A549 (cell line): ENCODE measurements at regions not wholly inside any gene's neighbourhood (a gene's known extent, or its start where the extent isn't known, plus 50 kb on each side); places are given as distances from the start of the nearest gene placed in this dataset.

Experiments used
- ATAC-seq, 2 experiments: fragments of 200-7000 bp in 1 of 2; fragments of >200 bp in 1 of 2; cut with Nextera tagmentation in 1 of 2; cut with Tn5 transposase in 1 of 2; 3 replicates each; pipeline versions ENCODE4 v1.8.0 to v1.9.1; 2018 to 2020; ENCODE audit warnings: mild to moderate bottlenecking in 1 of 2, moderate library complexity in 1 of 2
- CTCF ChIA-PET: fragments of 300-600 bp; sonication (Branson Sonifier 250); formaldehyde crosslinking; extraction: SDS; loops from one replicate; lab custom pipeline; 2021; ENCODE audit warnings: antibody characterized with exemption, inconsistent platforms; lab: Yijun Ruan, JAX
- POLR2A ChIA-PET: fragments of 350-600 bp; formaldehyde crosslinking; extraction: SDS; loops from one replicate; lab custom pipeline; 2021; ENCODE audit warnings: antibody characterized with exemption, inconsistent platforms; lab: Yijun Ruan, JAX
- DNase-seq, 2 experiments: peaks; one replicate each; pipeline versions ENCODE4 v3.0.0 to v3.0.0-alpha.2; 2011 to 2016; ENCODE audit warnings: low read depth in 1 of 2, low spot score in 1 of 2
- FAIRE-seq: peaks from 2 replicates; lab custom pipeline; 2011; peaks lifted over from hg19 to GRCh38; lab: Jason Lieb, UNC
- H3K27ac ChIP-seq, 2 experiments: fragments of >200 bp; sonication (Bioruptor Twin); formaldehyde crosslinking; 3 replicates each; pipeline ENCODE4 v1.5.1; 2016 to 2017
- H3K4me1 ChIP-seq: fragments of >200 bp; sonication (Bioruptor Twin); formaldehyde crosslinking; 3 replicates; pipeline ENCODE4 v1.6.1; 2016
- H3K4me2 ChIP-seq: fragments of >200 bp; sonication (Bioruptor Twin); formaldehyde crosslinking; 3 replicates; pipeline ENCODE4 v1.6.1; 2016
- H3K4me3 ChIP-seq: fragments of >200 bp; sonication (Bioruptor Twin); formaldehyde crosslinking; 3 replicates; pipeline ENCODE4 v1.5.1; 2016
- H3K9me3 ChIP-seq: fragments of >200 bp; sonication (Bioruptor Twin); formaldehyde crosslinking; 3 replicates; pipeline ENCODE4 v1.6.1; 2016
- BHLHE40 ChIP-seq: IDR thresholded peaks from 2 replicates; pipeline ENCODE4 v1.6.1; 2012; ENCODE audit warnings: low read depth, low read length, inconsistent platforms
- CBX8 ChIP-seq: fragments of 200-600 bp; sonication (generic); IDR thresholded peaks from 2 replicates; pipeline ENCODE4 v1.6.1; 2016
- CHD2 ChIP-seq: fragments of 150-350 bp; IDR thresholded peaks from 2 replicates; pipeline ENCODE4 v1.6.1; 2014; ENCODE audit warnings: low read length; ENCODE audit not compliant: partially characterized antibody
- EHMT2 ChIP-seq: fragments of 200-600 bp; sonication (generic); IDR thresholded peaks from 2 replicates; pipeline ENCODE4 v1.6.1; 2016; ENCODE audit warnings: antibody characterized with exemption, low read depth, mild to moderate bottlenecking, moderate library complexity
- ESRRA ChIP-seq: fragments of 150-350 bp; IDR thresholded peaks from 2 replicates; pipeline ENCODE4 v1.6.1; 2014; ENCODE audit warnings: mild to moderate bottlenecking, low read length, borderline replicate concordance
- FOSL2 ChIP-seq, 2 experiments: fragments of 450-650 bp in 1 of 2; fragments of >200 bp in 1 of 2; sonication (Bioruptor Twin) in 1 of 2; formaldehyde crosslinking; IDR thresholded peaks; 2 replicates each; pipeline versions ENCODE4 v1.5.0 to v1.6.1; 2016 to 2020; ENCODE audit warnings: mild to moderate bottlenecking in 1 of 2, moderate library complexity in 1 of 2
- FOXS1 ChIP-seq: fragments of 250-450 bp; sonication (Bioruptor Pico); IDR thresholded peaks from 2 replicates; pipeline ENCODE4 v1.5.0; 2020; ENCODE audit warnings: mild to moderate bottlenecking, moderate library complexity
- HEYL ChIP-seq: fragments of 250-450 bp; sonication (Bioruptor Pico); IDR thresholded peaks from 2 replicates; pipeline ENCODE4 v1.8.0; 2021; ENCODE audit warnings: mild to moderate bottlenecking, moderate library complexity
- HOXB13 ChIP-seq: fragments of 250-450 bp; sonication (Bioruptor Pico); IDR thresholded peaks from 2 replicates; pipeline ENCODE4 v1.5.0; 2020; ENCODE audit warnings: low read depth, mild to moderate bottlenecking, moderate library complexity
- MAFK ChIP-seq: fragments of 450-650 bp; IDR thresholded peaks from 2 replicates; pipeline ENCODE4 v1.6.1; 2014; ENCODE audit not compliant: partially characterized antibody
- MAZ ChIP-seq: fragments of 150-350 bp; IDR thresholded peaks from 2 replicates; pipeline ENCODE4 v1.6.1; 2014; ENCODE audit warnings: antibody characterized with exemption, low read depth, low read length, borderline replicate concordance
- MYC ChIP-seq: IDR thresholded peaks from 2 replicates; pipeline ENCODE4 v1.6.1; 2012; ENCODE audit warnings: mild to moderate bottlenecking, inconsistent platforms, low read length, improper control_type of control experiment, borderline replicate concordance
- NFE2L2 ChIP-seq: fragments of 150-350 bp; conservative IDR thresholded peaks from 2 replicates; pipeline ENCODE4 v1.6.1; 2014; ENCODE audit warnings: low read length
- NPAS2 ChIP-seq: fragments of 250-450 bp; sonication (Bioruptor Pico); IDR thresholded peaks from 2 replicates; pipeline ENCODE4 v1.8.0; 2022; ENCODE audit warnings: mild to moderate bottlenecking, moderate library complexity, borderline replicate concordance
- NR3C1 ChIP-seq: fragments of >200 bp; sonication (Bioruptor Twin); formaldehyde crosslinking; IDR thresholded peaks from 3 replicates; pipeline ENCODE4 v1.6.1; 2017
- PHF8 ChIP-seq: fragments of 200-600 bp; sonication (generic); IDR thresholded peaks from 2 replicates; pipeline ENCODE4 v1.6.1; 2016; ENCODE audit warnings: low read depth, mild to moderate bottlenecking, antibody characterized with exemption, moderate library complexity, borderline replicate concordance
- POLR2AphosphoS2 ChIP-seq: conservative IDR thresholded peaks from 2 replicates; pipeline ENCODE4 v1.6.1; 2012; ENCODE audit warnings: low read length, improper control_type of control experiment, inconsistent platforms
- RAD21 ChIP-seq, 2 experiments: fragments of >200 bp in 1 of 2; sonication (Bioruptor Twin) in 1 of 2; formaldehyde crosslinking in 1 of 2; IDR thresholded peaks in 1 of 2; conservative IDR thresholded peaks in 1 of 2; 2 replicates in 1 of 2; 3 replicates in 1 of 2; pipeline ENCODE4 v1.6.1; 2012 to 2018; ENCODE audit warnings: inconsistent platforms in 1 of 2
- RFX5 ChIP-seq: fragments of 450-650 bp; IDR thresholded peaks from 2 replicates; pipeline ENCODE4 v1.7.1; 2014; ENCODE audit warnings: antibody characterized with exemption, mild to moderate bottlenecking, moderate library complexity
- SREBF2 ChIP-seq: fragments of 450-650 bp; IDR thresholded peaks from 2 replicates; pipeline ENCODE4 v1.6.1; 2014; ENCODE audit warnings: mild to moderate bottlenecking, moderate library complexity
- TP53 ChIP-seq: fragments of 250-450 bp; sonication (Bioruptor Pico); IDR thresholded peaks from 2 replicates; pipeline ENCODE4 v1.5.0; 2021; ENCODE audit warnings: mild to moderate bottlenecking, moderate library complexity
- ZFP36 ChIP-seq: fragments of 450-650 bp; IDR thresholded peaks from 2 replicates; pipeline ENCODE4 v1.6.1; 2014; ENCODE audit warnings: borderline replicate concordance; ENCODE audit not compliant: partially characterized antibody
- ZSCAN20 ChIP-seq: fragments of 250-450 bp; sonication (Bioruptor Pico); IDR thresholded peaks from 2 replicates; pipeline ENCODE4 v1.8.0; 2022; ENCODE audit warnings: mild to moderate bottlenecking, moderate library complexity
- WGBS: methylation state at CpG from one replicate; pipeline ENCODE4 v1.1.6; 2017; ENCODE audit errors: missing lambda C conversion rate; 5-methylcytosine and 5-hydroxymethylcytosine counted together
- TF ChIP-seq, protein P1 (sequence below): IDR thresholded peaks from 2 replicates; pipeline ENCODE4 v1.6.1; 2012
- TF ChIP-seq, protein P2 (sequence below): fragments of 150-350 bp; IDR thresholded peaks from 2 replicates; pipeline ENCODE4 v1.6.1; 2014; ENCODE audit warnings: low read depth, mild to moderate bottlenecking, low read length
- TF ChIP-seq, protein P3 (sequence below): fragments of >200 bp; sonication (Bioruptor Twin); formaldehyde crosslinking; IDR thresholded peaks from 3 replicates; pipeline ENCODE4 v1.6.1; 2016
- TF ChIP-seq, protein P4 (sequence below): fragments of >200 bp; sonication (Bioruptor Twin); formaldehyde crosslinking; IDR thresholded peaks from 2 replicates; pipeline ENCODE4 v1.6.1; 2016
- TF ChIP-seq, protein P5 (sequence below): fragments of 200-600 bp; sonication (generic); IDR thresholded peaks from 2 replicates; pipeline ENCODE4 v1.6.1; 2016; ENCODE audit warnings: antibody characterized with exemption, mild to moderate bottlenecking, moderate library complexity
- TF ChIP-seq, protein P6 (sequence below): IDR thresholded peaks from 2 replicates; pipeline ENCODE4 v1.6.1; 2012; ENCODE audit warnings: low read depth, borderline replicate concordance

DNA sequence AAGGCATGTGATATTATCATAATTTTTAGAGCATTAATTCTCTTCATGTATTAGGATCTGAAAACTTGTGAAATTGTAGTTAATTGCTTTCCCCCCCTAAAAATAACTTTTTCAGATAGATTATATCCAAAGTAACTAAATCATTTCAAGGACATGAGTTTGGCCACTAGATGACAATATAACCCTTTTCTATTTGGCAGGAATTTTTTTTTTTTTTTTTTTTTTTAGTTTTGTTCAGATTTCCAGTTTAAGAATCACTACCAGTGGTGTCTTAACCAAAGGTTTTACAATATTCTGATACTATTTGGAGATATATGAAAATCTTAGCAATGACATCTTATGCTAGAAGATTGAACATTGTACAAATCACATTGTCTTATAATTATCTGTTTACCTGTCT lies 370.8 kb downstream of the AMY1C start:
- DNase-seq (no peak), ATAC-seq (no peak), FAIRE-seq (no peak)
- Histone ChIP-seq H3K27ac (no peak overlapping the region), H3K4me2 (no peak overlapping the region), H3K4me3 (no peak overlapping the region), H3K9me3 (no peaks in the 10 kb centered on the region), H3K4me1 (no peaks in the 10 kb centered on the region)
- CTCF ChIA-PET, result no interaction called here
- TF ChIP-seq, protein P1, sequence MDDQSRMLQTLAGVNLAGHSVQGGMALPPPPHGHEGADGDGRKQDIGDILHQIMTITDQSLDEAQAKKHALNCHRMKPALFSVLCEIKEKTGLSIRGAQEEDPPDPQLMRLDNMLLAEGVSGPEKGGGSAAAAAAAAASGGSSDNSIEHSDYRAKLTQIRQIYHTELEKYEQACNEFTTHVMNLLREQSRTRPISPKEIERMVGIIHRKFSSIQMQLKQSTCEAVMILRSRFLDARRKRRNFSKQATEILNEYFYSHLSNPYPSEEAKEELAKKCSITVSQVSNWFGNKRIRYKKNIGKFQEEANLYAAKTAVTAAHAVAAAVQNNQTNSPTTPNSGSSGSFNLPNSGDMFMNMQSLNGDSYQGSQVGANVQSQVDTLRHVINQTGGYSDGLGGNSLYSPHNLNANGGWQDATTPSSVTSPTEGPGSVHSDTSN, result no peak
- TF ChIP-seq POLR2AphosphoS2 (no peak), HOXB13 (CRISPR knock-in tag) (no peak), CBX8 (no peak), MAZ (no peak), NFE2L2 (no peak), PHF8 (no peak), ESRRA (no peak), RFX5 (no peak), SREBF2 (no peak), BHLHE40 (no peak), TP53 (CRISPR knock-in tag) (no peak), ZFP36 (no peak), RAD21 (conservative IDR thresholded peaks at IDR 0.05 in 1 of 2, IDR thresholded peaks at IDR 0.05 in 1 of 2) (no peak), NR3C1 (no peak), MYC (no peak), HEYL (CRISPR knock-in tag) (no peak)
- TF ChIP-seq, protein P2, sequence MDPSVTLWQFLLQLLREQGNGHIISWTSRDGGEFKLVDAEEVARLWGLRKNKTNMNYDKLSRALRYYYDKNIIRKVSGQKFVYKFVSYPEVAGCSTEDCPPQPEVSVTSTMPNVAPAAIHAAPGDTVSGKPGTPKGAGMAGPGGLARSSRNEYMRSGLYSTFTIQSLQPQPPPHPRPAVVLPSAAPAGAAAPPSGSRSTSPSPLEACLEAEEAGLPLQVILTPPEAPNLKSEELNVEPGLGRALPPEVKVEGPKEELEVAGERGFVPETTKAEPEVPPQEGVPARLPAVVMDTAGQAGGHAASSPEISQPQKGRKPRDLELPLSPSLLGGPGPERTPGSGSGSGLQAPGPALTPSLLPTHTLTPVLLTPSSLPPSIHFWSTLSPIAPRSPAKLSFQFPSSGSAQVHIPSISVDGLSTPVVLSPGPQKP, result no peak
- TF ChIP-seq, protein P3, sequence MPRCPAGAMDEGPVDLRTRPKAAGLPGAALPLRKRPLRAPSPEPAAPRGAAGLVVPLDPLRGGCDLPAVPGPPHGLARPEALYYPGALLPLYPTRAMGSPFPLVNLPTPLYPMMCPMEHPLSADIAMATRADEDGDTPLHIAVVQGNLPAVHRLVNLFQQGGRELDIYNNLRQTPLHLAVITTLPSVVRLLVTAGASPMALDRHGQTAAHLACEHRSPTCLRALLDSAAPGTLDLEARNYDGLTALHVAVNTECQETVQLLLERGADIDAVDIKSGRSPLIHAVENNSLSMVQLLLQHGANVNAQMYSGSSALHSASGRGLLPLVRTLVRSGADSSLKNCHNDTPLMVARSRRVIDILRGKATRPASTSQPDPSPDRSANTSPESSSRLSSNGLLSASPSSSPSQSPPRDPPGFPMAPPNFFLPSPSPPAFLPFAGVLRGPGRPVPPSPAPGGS, result no peak
- TF ChIP-seq, protein P4, sequence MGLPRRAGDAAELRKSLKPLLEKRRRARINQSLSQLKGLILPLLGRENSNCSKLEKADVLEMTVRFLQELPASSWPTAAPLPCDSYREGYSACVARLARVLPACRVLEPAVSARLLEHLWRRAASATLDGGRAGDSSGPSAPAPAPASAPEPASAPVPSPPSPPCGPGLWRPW, result no peak
- POLR2A ChIA-PET, result no interaction called here

DNA sequence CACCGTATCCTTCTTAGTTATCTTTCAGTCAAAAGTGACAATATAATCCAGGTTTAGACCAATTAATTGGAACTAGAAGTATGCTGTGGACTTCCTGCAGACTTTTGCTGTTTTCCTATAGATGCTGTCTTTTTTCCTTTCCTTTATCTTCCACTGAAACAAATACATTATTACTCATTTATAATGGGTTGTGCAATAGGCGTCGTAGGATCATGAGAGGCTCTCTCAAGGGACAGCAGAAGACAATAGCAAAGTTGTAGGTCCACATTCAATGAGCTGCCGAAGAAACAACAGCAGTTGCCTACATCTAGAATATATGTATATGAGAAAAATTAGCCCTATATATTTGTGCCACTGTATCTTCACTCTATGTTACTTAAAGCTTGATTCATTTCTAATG lies 371.6 kb downstream of the AMY1C start:
- Histone ChIP-seq H3K4me1 (no peaks in the 10 kb centered on the region), H3K4me3 (no peak overlapping the region), H3K27ac (no peak overlapping the region), H3K4me2 (no peak overlapping the region), H3K9me3 (no peaks in the 10 kb centered on the region)
- no peak for ATAC-seq
- WGBS, result 13% methylated on average over 4 of the region's 4 CpGs
- CTCF ChIA-PET, result no interaction called here
- no peak for DNase-seq
- no peak for FAIRE-seq
- POLR2A ChIA-PET, result no interaction called here
- no peak for TF ChIP-seq NPAS2 (CRISPR knock-in tag)
- no peak for TF ChIP-seq FOSL2 (IDR thresholded peaks at IDR 0.05)
- no peak for TF ChIP-seq FOSL2 (CRISPR knock-in tag; IDR thresholded peaks at IDR 0.05)
- no peak for TF ChIP-seq PHF8
- no peak for TF ChIP-seq BHLHE40
- TF ChIP-seq, protein P1, result no peak
- TF ChIP-seq, protein P5, sequence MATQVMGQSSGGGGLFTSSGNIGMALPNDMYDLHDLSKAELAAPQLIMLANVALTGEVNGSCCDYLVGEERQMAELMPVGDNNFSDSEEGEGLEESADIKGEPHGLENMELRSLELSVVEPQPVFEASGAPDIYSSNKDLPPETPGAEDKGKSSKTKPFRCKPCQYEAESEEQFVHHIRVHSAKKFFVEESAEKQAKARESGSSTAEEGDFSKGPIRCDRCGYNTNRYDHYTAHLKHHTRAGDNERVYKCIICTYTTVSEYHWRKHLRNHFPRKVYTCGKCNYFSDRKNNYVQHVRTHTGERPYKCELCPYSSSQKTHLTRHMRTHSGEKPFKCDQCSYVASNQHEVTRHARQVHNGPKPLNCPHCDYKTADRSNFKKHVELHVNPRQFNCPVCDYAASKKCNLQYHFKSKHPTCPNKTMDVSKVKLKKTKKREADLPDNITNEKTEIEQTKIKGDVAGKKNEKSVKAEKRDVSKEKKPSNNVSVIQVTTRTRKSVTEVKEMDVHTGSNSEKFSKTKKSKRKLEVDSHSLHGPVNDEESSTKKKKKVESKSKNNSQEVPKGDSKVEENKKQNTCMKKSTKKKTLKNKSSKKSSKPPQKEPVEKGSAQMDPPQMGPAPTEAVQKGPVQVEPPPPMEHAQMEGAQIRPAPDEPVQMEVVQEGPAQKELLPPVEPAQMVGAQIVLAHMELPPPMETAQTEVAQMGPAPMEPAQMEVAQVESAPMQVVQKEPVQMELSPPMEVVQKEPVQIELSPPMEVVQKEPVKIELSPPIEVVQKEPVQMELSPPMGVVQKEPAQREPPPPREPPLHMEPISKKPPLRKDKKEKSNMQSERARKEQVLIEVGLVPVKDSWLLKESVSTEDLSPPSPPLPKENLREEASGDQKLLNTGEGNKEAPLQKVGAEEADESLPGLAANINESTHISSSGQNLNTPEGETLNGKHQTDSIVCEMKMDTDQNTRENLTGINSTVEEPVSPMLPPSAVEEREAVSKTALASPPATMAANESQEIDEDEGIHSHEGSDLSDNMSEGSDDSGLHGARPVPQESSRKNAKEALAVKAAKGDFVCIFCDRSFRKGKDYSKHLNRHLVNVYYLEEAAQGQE, result no peak
- no peak for TF ChIP-seq ZSCAN20 (CRISPR knock-in tag)
- no peak for TF ChIP-seq CHD2
- no peak for TF ChIP-seq SREBF2
- no peak for TF ChIP-seq MAFK
- no peak for TF ChIP-seq EHMT2
- TF ChIP-seq HOXB13 (CRISPR knock-in tag), result no peak
- TF ChIP-seq, protein P6, sequence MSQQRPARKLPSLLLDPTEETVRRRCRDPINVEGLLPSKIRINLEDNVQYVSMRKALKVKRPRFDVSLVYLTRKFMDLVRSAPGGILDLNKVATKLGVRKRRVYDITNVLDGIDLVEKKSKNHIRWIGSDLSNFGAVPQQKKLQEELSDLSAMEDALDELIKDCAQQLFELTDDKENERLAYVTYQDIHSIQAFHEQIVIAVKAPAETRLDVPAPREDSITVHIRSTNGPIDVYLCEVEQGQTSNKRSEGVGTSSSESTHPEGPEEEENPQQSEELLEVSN, result no peak
- TF ChIP-seq TP53 (CRISPR knock-in tag), result no peak
- no peak for TF ChIP-seq FOXS1 (CRISPR knock-in tag)
- TF ChIP-seq MYC, result no peak
